Fibroblast of lung (primary cell): ENCODE measurements at regions not wholly inside any gene's neighbourhood (a gene's known extent, or its start where the extent isn't known, plus 50 kb on each side); places are given as distances from the start of the nearest gene placed in this dataset.

ENCODE experiments used
- DNase-seq, 2 donors: peaks; one replicate each; pipeline versions ENCODE4 v3.0.0 to v3.0.0-alpha.2; 2010; ENCODE audit warnings: low read depth in 2 of 2
- H2AFZ ChIP-seq: 2 replicates; pipeline ENCODE4 v1.5.1; 2012; ENCODE audit warnings: low read length, control low read depth, inconsistent platforms
- H3K27ac ChIP-seq: 2 replicates; pipeline ENCODE4 v1.5.1; 2011; ENCODE audit warnings: low read length, control low read depth; ENCODE audit not compliant: insufficient read depth
- H3K27me3 ChIP-seq: 2 replicates; pipeline ENCODE4 v1.5.1; 2011; ENCODE audit warnings: mild to moderate bottlenecking, low read length; ENCODE audit not compliant: control insufficient read depth, insufficient read depth
- H3K36me3 ChIP-seq: 2 replicates; pipeline ENCODE4 v1.5.1; 2011; ENCODE audit warnings: low read length; ENCODE audit not compliant: control insufficient read depth, insufficient read depth
- H3K4me1 ChIP-seq: 2 replicates; pipeline ENCODE4 v1.5.1; 2011; ENCODE audit warnings: low read length; ENCODE audit not compliant: control insufficient read depth, insufficient read depth; ENCODE audit errors: extremely low read depth
- H3K4me2 ChIP-seq: 2 replicates; pipeline ENCODE4 v1.5.1; 2011; ENCODE audit warnings: low read length, control low read depth; ENCODE audit not compliant: insufficient read depth; ENCODE audit errors: extremely low read depth
- H3K4me3 ChIP-seq, 4 experiments: fragments of 200-600 bp in 1 of 4; sonication (generic) in 1 of 4; replicated peaks in 1 of 4; 2 replicates each; pipeline ENCODE4 v1.5.1; 2011 to 2016; ENCODE audit warnings: low read length in 4 of 4, low read depth in 3 of 4, mild to moderate bottlenecking in 3 of 4, control low read depth in 2 of 4, inconsistent platforms in 1 of 4, mixed read lengths in 1 of 4; ENCODE audit not compliant: insufficient read depth in 1 of 4; ENCODE audit errors: control extremely low read depth in 1 of 4
- H3K79me2 ChIP-seq: 2 replicates; pipeline ENCODE4 v1.5.1; 2012; ENCODE audit warnings: mild to moderate bottlenecking, low read length, inconsistent platforms; ENCODE audit not compliant: control insufficient read depth, insufficient read depth
- H3K9ac ChIP-seq: 2 replicates; pipeline ENCODE4 v1.5.1; 2011; ENCODE audit warnings: mild to moderate bottlenecking, low read length, control low read depth; ENCODE audit not compliant: insufficient read depth
- H3K9me3 ChIP-seq: 2 replicates; pipeline ENCODE4 v1.5.1; 2012; ENCODE audit warnings: low read depth, low read length; ENCODE audit not compliant: control insufficient read depth, insufficient read depth
- H4K20me1 ChIP-seq: 2 replicates; pipeline ENCODE4 v1.5.1; 2011; ENCODE audit warnings: low read length; ENCODE audit not compliant: control insufficient read depth, insufficient read depth; ENCODE audit errors: extremely low read depth
- EZH2 ChIP-seq: IDR thresholded peaks from 2 replicates; pipeline ENCODE4 v1.5.1; 2012; ENCODE audit warnings: low read length, control low read depth, mild to moderate bottlenecking; ENCODE audit errors: missing control alignments
- TF ChIP-seq, protein P1 (sequence below), 2 donors: IDR thresholded peaks in 1 of 2; conservative IDR thresholded peaks in 1 of 2; 1 replicate in 1 of 2; 2 replicates in 1 of 2; pipeline ENCODE4 v1.5.1; 2011 to 2012; ENCODE audit warnings: low read length in 2 of 2, control low read depth in 1 of 2, inconsistent platforms in 1 of 2, low read depth in 1 of 2, mild to moderate bottlenecking in 1 of 2

DNA sequence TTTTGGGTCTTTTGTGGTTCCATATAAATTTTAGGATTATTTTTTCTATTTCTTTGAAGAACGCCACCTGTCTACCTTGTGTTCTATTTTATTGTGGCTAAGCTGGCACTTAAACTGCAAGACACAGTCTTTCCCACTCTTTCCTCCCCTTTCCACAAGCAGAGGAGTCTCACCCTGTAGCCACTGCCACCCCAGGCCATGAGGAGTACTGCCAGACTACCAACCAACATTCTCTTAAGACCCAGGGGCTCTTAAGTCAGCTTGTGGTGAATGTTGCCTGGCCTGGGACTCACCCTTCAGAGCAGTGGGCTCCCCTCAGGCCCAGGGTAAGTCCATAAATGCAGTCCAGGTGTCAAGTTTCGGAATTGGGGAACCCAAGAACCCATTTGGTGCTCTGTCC is 58.0 kb upstream of the FMR1 start:
- no peak overlapping the region for H3K27ac ChIP-seq
- H3K36me3 ChIP-seq: no peaks in the 10 kb centered on the region
- H3K79me2 ChIP-seq: no peaks in the 10 kb centered on the region
- no peaks in the 10 kb centered on the region for H3K4me1 ChIP-seq
- H2AFZ ChIP-seq: no peak overlapping the region
- no peak overlapping the region for H3K4me2 ChIP-seq
- TF ChIP-seq EZH2: no peak
- TF ChIP-seq, protein P1, sequence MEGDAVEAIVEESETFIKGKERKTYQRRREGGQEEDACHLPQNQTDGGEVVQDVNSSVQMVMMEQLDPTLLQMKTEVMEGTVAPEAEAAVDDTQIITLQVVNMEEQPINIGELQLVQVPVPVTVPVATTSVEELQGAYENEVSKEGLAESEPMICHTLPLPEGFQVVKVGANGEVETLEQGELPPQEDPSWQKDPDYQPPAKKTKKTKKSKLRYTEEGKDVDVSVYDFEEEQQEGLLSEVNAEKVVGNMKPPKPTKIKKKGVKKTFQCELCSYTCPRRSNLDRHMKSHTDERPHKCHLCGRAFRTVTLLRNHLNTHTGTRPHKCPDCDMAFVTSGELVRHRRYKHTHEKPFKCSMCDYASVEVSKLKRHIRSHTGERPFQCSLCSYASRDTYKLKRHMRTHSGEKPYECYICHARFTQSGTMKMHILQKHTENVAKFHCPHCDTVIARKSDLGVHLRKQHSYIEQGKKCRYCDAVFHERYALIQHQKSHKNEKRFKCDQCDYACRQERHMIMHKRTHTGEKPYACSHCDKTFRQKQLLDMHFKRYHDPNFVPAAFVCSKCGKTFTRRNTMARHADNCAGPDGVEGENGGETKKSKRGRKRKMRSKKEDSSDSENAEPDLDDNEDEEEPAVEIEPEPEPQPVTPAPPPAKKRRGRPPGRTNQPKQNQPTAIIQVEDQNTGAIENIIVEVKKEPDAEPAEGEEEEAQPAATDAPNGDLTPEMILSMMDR (conservative IDR thresholded peaks at IDR 0.05 in 1 of 2, IDR thresholded peaks at IDR 0.05 in 1 of 2; ENCODE audit: low read depth in 1 of 2, low read length in 2 of 2): no peak
- no peaks in the 10 kb centered on the region for H3K27me3 ChIP-seq
- no peak for DNase-seq
- H3K4me3 ChIP-seq: no peak overlapping the region
- H3K9me3 ChIP-seq: no peaks in the 10 kb centered on the region
- H3K9ac ChIP-seq: no peak overlapping the region
- no peaks in the 10 kb centered on the region for H4K20me1 ChIP-seq

DNA sequence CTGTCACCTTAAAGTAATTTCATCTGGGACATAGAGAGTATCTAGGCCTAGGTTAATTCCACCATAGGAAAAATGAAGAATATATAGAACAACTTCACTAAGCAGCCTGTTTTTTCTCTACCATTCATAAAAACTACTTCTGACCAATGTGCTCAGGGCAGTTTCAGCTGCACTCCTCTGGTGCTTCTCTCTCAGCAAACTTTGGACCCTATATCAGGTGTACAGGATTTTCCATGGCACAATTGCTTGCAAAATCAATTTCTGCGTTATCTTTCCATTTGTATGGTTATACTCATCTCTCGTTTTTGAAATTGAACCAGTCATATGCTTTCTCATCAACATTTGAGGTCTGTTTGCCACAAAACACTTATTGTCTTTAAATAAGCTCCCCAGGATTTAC is 52.1 kb upstream of the FMR1 start:
- no peaks in the 10 kb centered on the region for H3K4me1 ChIP-seq
- no peak for DNase-seq
- TF ChIP-seq EZH2: no peak
- TF ChIP-seq, protein P1 (conservative IDR thresholded peaks at IDR 0.05 in 1 of 2, IDR thresholded peaks at IDR 0.05 in 1 of 2; ENCODE audit: low read depth in 1 of 2, low read length in 2 of 2): no peak
- H3K4me3 ChIP-seq: no peak overlapping the region
- no peaks in the 10 kb centered on the region for H3K9me3 ChIP-seq
- H3K27me3 ChIP-seq: no peaks in the 10 kb centered on the region
- H3K36me3 ChIP-seq: no peaks in the 10 kb centered on the region
- no peaks in the 10 kb centered on the region for H3K79me2 ChIP-seq
- H2AFZ ChIP-seq: no peak overlapping the region
- no peak overlapping the region for H3K4me2 ChIP-seq
- no peak overlapping the region for H3K9ac ChIP-seq
- no peaks in the 10 kb centered on the region for H4K20me1 ChIP-seq
- H3K27ac ChIP-seq: no peak overlapping the region
